Epithelial cell of proximal tubule (primary cell): ENCODE measurements at regions not wholly inside any gene's neighbourhood (a gene's known extent, or its start where the extent isn't known, plus 50 kb on each side); places are given as distances from the start of the nearest gene placed in this dataset.

Experiments
- DNase-seq: peaks from one replicate; pipeline ENCODE4 v3.0.0-alpha.2; 2011; ENCODE audit warnings: low read depth
- H3K4me3 ChIP-seq: 2 replicates; pipeline ENCODE4 v1.5.1; 2011; ENCODE audit warnings: low read depth, mild to moderate bottlenecking, low read length
- CTCF ChIP-seq: conservative IDR thresholded peaks from 2 replicates; pipeline ENCODE4 v1.5.1; 2012; ENCODE audit warnings: low read depth, mild to moderate bottlenecking, low read length

DNA sequence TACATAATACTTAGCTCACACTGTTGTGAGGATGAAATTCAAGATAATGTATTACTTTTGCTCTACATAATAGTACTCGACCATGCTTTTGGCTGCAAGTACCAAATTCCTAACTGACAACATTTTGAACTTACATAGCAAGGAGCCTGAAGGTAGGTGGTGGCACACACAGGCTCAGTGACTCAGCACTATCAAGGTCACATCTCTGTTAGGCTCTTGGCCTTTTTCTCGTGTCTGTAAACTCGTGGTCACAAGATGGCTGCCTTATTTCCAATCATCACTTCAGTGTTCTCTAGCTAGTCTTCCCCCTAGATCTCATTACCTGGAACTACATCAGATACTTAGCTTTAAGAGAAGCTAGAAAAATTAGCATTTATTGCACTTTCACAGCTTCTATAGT is 61.4 kb upstream of the ABCB5 start:
- TF ChIP-seq CTCF: no peak
- DNase-seq: no peak

GRCh38 chr7:20556091-20556490 is 59.4 kb upstream of the ABCB5 start:
- TF ChIP-seq CTCF: no peak
- no peak overlapping the region for H3K4me3 ChIP-seq
- DNase-seq: no peak

More for the DNA sequence above, 61.4 kb upstream of the ABCB5 start:
- no peak overlapping the region for H3K4me3 ChIP-seq

DNA sequence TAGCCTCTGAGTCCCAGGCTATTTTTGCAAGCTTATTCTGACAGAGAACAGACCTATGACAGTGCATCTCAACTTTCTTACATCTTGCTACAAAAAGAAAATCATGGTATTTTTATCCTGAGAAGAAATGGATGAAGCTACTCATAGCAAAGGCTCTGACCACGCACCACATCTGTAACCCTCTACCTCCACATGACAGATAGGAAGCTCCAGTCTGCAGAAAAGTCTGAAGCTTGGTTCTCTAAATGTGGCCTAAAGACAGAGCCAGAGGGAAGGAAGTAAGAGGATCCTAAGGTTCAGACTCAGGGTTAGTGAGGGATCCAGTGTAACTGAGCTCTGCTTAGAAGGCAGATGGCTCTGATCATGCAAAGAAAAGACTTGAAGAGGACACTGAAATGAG is 58.4 kb upstream of the ABCB5 start:
- H3K4me3 ChIP-seq: no peak overlapping the region
- DNase-seq: no peak
- no peak for TF ChIP-seq CTCF

GRCh38 chr7:20558963-20559716 is 56.3 kb upstream of the ABCB5 start:
- H3K4me3 ChIP-seq: no peak overlapping the region
- no peak for TF ChIP-seq CTCF
- DNase-seq: no peak

DNA sequence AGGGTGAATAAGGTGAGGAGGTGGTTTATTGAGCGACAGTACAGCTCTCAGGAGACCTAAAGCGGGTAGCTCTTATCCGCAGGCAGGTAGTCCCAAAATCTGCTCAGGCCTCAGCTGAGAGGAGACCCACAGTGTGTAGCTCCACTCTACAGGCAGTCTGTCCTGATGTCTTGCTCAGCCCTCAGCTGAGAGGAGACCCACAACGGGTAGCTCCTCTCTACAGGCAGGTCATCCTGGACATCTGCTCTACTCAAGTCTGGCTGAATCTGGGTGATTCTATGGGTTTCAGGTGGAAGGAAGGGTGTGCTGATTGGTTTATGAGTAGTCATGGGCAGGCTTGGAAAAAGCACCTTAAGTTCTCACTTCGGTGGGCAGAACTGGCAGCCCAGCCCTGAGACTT is 55.6 kb upstream of the ABCB5 start:
- no peak overlapping the region for H3K4me3 ChIP-seq
- no peak for TF ChIP-seq CTCF
- DNase-seq: no peak

DNA sequence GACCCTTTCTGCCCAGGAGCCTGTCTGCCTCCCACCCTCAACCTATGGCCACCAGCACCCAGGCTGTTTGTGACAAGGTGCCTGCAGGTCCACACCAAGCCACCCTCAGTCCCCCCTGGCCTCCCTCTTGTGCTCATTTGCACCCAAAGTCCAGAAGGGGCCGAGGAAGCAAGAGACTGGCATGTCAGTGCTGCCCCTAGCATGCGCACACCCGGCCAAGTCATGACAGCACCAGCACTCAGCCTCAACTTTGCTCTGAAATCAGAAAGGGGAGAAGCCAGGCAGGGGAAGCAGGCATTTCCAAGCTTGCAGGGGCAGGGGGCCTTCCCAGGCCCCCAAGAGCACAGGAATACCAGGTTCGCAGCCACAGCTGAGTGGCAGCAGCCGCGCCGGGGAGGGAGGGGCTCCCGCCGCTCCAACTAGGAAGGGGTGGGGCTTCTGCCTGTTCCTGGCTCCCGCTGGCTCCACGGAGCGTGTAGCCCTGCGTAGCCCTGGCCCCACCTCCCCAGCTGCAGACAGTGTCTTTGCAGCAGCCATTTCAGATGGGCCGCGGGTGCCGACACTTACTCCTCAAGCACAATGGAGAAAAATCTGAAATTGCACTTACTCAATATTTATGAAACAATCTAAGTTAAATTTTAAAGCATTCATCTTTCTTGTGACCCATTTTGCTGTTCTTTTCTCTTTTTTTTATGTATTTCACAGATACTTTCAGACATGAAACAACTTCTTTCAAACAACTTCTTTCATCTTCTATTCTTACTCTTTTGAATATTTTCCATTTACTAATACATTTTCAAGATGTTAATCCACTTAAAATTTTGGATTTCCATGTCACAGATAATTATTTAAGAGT is 54.9 kb upstream of the ABCB5 start:
- no peak for DNase-seq
- TF ChIP-seq CTCF: no peak
- no peak overlapping the region for H3K4me3 ChIP-seq
